ENCODE measurements at regions not wholly inside any gene's neighbourhood (a gene's known extent, or its start where the extent isn't known, plus 50 kb on each side); places are given as distances from the start of the nearest gene placed in this dataset.
A peak's percentile ranks its signal among the peaks of the same experiment; 100 is the strongest.

DNA sequence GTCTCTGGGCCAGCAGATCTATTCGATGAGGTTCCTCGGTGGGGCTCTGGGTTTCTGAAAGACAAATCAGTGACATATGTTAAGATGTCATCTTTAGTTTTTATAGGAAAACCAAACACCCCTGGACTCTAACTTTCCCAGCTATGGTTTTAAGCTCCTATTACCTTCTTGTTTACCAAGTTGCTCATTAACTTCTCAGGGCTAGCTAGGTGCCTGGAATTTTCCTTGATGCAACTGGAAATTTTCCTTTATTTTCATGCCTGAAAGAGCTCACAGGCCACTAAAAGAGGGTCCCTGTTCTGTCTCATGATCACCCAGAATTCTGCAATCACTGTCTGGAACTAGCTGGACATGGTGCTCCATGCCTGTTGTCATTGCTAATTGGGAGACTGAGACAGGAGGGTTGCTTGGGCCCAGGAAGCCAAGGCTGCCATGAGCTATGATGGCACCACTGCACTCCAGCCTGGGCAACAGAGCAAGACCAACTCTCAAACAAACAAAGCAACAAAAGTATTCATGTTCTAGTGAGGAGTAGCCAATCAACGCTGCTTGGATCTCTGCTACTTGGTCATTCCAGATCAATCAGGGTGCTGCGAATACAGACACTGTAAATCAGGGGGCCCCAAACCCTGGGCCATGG, 1173.5 kb upstream of the AUTS2 start:
- DNase-seq (ENCODE audit: low spot score), result no peak

- DNase-seq (ENCODE audit: low spot score), result no peak
Observed at GRCh38 chr7:68425377-68425776, 1172.9 kb upstream of the AUTS2 start.

- DNase-seq (ENCODE audit: low spot score), result no peak
Observed at GRCh38 chr7:68429411-68430117, 1168.7 kb upstream of the AUTS2 start.

DNA sequence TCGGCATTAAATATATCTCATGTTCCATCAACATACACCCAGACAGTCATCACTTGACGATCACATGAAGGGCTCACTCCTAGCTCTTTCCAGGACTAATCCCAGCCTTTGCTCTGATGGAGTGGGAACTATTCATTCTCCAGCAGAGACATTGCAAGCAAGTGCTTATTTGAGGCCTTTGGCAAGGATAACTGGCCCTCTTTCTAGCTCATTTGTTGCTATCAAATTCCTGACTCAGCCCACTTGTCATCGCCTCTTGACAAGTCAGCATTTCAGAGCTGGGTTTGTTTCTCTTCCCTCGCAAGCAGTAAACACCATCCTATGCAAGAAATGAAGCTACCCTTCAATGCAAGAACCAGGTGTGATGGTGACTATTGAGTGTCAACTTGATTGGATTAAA, 1165.7 kb upstream of the AUTS2 start:
- no peak for DNase-seq (ENCODE audit: low spot score)

GRCh38 chr7:68433462-68434070, 1164.7 kb upstream of the AUTS2 start:
- DNase-seq (ENCODE audit: low spot score), result no peak

- DNase-seq (ENCODE audit: low spot score), result peak; percentile 91
Observed at GRCh38 chr7:68434857-68435256, 1163.4 kb upstream of the AUTS2 start.

DNA sequence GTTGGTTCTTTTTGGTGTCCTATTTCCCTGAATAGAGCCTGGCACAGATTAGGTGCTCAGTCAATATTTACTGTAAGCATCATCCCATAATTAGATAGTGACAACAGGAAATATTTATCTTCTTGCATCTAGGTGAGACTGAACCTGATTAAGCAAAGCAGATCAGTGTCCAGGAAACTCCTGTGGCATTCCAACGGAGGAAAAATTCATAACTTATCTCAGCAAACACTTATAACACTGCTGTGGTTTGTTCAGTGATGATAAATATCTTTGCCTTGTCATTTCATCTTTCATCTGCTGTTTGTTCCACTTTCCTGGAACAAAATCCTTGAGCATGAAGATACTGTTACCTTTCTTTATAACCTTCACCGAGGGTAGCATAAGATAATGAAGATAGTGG, 1160.3 kb upstream of the AUTS2 start:
- no peak for DNase-seq (ENCODE audit: low spot score)

DNA sequence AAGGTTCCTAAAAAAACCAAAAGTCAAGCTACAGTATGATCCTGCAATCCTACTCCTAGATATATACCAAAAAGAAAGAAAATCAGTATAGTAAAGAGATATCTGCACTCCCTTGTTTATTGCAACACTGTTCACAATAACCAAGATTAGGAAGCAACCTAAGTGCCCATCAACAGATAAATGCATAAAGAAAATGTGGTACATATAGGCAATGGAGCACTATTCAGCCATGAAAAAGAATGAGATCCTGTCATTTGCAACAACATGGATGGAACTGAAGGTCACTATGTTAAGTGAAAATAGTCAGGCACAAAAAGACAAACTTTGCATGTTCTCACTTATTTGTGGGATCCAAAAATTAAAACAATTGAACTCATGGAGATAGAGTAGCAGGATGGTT, 1159.5 kb upstream of the AUTS2 start:
- no peak for DNase-seq (ENCODE audit: low spot score)

- no peak for DNase-seq (ENCODE audit: low spot score)
Observed at GRCh38 chr7:68439897-68440296, 1158.4 kb upstream of the AUTS2 start.

GRCh38 chr7:68440866-68441265, 1157.4 kb upstream of the AUTS2 start:
- DNase-seq (ENCODE audit: low spot score), result peak; percentile 45

DNA sequence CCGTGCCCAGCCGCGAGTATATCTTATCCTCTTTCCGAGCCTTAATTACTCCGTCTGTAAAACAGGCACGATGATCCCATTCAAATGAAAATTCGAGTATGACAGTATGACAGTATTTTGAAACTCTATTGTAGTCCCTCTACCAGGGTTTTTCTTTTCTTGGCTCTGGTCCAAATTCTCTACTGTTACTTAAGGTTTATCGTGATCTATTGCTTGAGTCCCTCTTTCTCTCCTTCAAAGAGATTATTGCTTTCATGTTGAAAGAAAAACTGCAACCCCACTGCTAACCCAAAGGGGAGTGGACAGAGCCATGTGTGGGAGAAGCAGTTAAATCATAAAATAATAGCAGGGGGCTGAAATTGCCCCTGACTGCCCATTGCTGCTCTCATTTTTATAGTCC, 1156.6 kb upstream of the AUTS2 start:
- no peak for DNase-seq (ENCODE audit: low spot score)

DNA sequence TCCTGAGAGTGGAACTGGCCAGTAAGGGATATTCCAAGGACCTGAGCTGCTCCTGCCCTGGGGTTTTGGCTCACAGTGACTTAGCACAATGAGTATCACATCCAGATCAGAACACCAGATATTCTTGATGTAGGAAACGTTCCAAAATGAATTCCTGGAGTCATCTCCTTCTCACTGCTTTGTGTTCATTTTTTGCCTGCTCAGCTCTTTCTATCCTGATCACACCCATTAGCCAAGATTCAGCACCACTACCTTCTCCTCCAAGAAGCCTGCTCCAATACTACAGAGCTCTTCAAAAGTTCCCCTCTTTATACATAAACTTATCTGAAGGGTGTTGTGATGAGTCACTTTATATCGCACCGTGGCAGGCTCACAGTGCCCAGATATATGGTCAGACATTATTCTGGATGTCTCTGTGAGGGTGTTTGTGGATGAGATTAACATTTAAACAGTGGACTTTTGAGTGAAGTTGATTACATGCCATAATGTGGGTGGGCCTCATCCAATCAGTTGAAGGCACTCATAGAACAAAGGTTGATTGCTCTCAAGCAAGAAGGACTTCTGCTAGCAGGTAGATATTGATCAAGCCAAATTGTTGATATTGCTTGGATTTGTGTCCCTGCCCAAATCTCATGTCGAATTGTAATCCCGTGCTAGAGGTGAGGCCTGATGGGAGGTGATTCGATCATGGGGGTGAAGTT, 1155.2 kb upstream of the AUTS2 start:
- no peak for DNase-seq (ENCODE audit: low spot score)

- no peak for DNase-seq (ENCODE audit: low spot score)
Observed at GRCh38 chr7:68444042-68444441, 1154.2 kb upstream of the AUTS2 start.

GRCh38 chr7:68444956-68445355, 1153.3 kb upstream of the AUTS2 start:
- no peak for DNase-seq (ENCODE audit: low spot score)

- DNase-seq (ENCODE audit: low spot score), result no peak
Observed at GRCh38 chr7:68446183-68446582, 1152.1 kb upstream of the AUTS2 start.

DNA sequence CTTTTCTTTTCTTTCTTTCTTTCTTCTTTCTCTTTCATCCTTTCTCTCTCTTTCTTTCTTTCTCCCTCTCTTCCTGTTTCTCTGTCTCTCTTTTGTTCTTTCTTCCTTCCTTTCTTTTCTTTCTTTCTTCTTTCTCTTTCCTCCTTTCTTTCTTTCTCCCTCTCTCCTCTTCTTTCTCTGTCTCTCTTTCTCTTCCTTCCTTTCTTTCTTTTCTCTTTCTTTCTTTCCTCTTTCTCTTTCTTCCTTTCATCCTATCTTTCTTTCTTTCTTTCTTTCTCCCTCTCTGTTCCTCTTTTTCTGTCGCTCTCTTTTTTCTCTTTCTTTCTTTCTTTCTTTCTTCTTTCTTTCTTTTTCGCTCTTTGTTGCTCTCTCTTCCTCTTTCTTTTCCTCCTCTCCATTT, 1149.2 kb upstream of the AUTS2 start:
- no peak for DNase-seq (ENCODE audit: low spot score)

DNA sequence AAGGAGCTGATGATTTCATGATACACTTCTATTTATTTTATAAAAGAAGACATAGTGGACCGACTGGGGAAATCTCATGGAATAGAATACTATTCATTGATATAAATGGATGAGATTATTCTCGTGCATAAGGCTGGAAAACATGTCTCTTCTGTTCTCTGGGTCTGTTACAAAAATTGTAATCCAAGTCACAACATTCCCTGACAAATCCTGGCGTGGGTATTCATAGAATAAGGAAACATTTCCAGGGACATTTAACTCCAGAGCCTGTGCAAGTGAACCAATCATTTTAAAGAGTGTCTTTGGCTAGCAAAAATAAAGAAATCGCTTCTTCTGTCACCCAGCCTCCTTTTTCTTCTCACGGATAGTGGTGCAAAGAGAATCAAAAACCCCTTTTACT, 1148.5 kb upstream of the AUTS2 start:
- DNase-seq (ENCODE audit: low spot score), result no peak

DNA sequence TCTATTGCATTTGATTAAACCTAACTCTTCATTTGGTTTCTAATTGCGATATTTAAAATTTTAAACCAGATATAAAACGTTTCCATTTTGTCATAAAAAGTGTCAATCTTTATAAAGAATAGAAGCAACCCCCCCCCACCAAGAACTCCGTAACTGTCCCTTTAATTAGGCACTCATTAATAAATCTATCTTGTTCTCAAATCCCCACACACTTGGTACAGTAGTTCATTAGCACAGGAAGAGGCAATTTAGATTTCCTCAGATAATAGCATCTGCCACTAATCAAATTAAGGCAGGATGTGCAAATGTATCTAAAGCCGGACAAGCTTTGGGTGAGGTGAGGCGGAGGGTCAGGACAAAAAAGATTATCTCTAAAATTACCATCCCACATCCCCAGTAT, 1143.3 kb upstream of the AUTS2 start:
- DNase-seq (ENCODE audit: low spot score), result no peak

GRCh38 chr7:68456469-68456868, 1141.8 kb upstream of the AUTS2 start:
- no peak for DNase-seq (ENCODE audit: low spot score)

- DNase-seq (ENCODE audit: low spot score), result no peak
Observed at GRCh38 chr7:68457481-68457880, 1140.8 kb upstream of the AUTS2 start.

DNA sequence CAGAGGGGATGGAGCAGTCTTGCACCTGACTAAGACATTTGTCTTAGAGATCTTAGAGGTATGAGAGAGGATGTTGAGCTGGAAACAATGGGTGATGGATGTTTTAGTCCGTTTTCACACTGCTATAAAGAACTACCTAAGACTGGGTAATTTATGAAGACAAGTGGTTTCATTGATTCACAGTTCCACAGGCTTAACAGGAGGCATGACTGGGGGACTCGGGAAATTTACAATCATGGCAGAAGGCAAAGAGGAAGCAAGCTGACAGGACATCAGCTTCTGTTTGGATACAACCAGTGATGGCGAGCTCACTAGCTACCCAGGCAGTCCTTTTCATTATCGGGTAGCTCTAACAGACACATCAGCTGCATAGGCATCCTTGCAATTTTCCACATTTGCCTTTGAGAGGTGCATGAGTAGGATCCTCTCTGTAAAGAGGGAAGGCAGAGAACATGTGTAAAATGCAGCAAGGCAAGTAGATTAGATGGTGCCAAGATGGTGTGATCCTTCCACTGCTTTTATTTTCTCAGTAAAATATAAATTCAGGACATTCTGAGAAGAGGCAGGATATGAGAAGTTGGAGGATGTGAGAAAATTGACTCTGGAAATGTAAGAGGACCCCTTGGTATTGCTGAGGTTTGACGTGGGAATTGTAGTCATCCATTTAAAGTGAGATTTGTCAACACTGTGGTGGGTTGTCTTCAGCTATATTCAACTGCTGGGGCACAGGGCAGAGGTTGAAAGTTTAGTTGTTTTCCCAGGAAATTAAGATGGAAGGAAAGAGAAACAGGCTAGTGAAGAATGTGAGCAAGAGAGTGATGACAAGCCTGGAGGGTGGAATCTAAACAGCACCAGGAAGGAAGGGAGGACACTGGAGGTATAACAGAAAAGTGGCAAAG, 1140.0 kb upstream of the AUTS2 start:
- DNase-seq (ENCODE audit: low spot score), result no peak

- no peak for DNase-seq (ENCODE audit: low spot score)
Observed at GRCh38 chr7:68461430-68461829, 1136.8 kb upstream of the AUTS2 start.
